ENCODE measurements at regions not wholly inside any gene's neighbourhood (a gene's known extent, or its start where the extent isn't known, plus 50 kb on each side); places are given as distances from the start of the nearest gene placed in this dataset.

GRCh38 chr6:156627524-156627923 is 149.7 kb upstream of the ARID1B start:
- FAIRE-seq (no peak), DNase-seq (ENCODE audit: low read depth, low spot score) (no peak)
- dilution Hi-C loops (cut with MboI; ENCODE audit: extremely low pct_ligation_motif_present, low sequenced_read_pairs): no loop called here
- H2AFZ ChIP-seq (ENCODE audit: control insufficient read depth, low read length): no peak overlapping the region
- H3K9ac ChIP-seq (ENCODE audit: control insufficient read depth, extremely low read depth, insufficient read depth, low read length): no peak overlapping the region
- no peak overlapping the region for H3K27ac ChIP-seq (ENCODE audit: control insufficient read depth, insufficient read depth, low read length)
- no peaks in the 10 kb centered on the region for H3K9me1 ChIP-seq (ENCODE audit: control insufficient read depth, extremely low read depth, insufficient read depth, low read length)
- TF ChIP-seq CTCF (optimal IDR thresholded peaks at IDR 0.05 in 1 of 3, IDR thresholded peaks at IDR 0.05 in 1 of 3, conservative IDR thresholded peaks at IDR 0.05 in 1 of 3; ENCODE audit: extremely low read depth in 1 of 3, insufficient read depth in 2 of 3, low read length in 3 of 3): no peak
- TF ChIP-seq EZH2 (IDR thresholded peaks at IDR 0.05; ENCODE audit: low read length): no peak
- no peaks in the 10 kb centered on the region for H3K79me2 ChIP-seq (ENCODE audit: control insufficient read depth, insufficient read depth, low read length)
- no peaks in the 10 kb centered on the region for H3K9me3 ChIP-seq (ENCODE audit: control insufficient read depth, low read depth, low read length)
- H3K4me3 ChIP-seq (ENCODE audit: control insufficient read depth in 2 of 3, extremely low read depth in 1 of 3, insufficient read depth in 2 of 3, low read depth in 1 of 3, low read length in 3 of 3): no peak overlapping the region
- H4K20me1 ChIP-seq (ENCODE audit: control insufficient read depth, extremely low read depth, insufficient read depth, low read length): no peaks in the 10 kb centered on the region
- H3K27me3 ChIP-seq (ENCODE audit: control insufficient read depth, extremely low read depth, insufficient read depth, low read length): no peaks in the 10 kb centered on the region
- H3K36me3 ChIP-seq (ENCODE audit: control insufficient read depth in 2 of 2, extremely low read depth in 1 of 2, insufficient read depth in 2 of 2, low read length in 2 of 2): no peaks in the 10 kb centered on the region
- H3K4me1 ChIP-seq (ENCODE audit: control insufficient read depth, extremely low read depth, insufficient read depth, low read length): no peaks in the 10 kb centered on the region
- H3K4me2 ChIP-seq (ENCODE audit: control insufficient read depth, extremely low read depth, insufficient read depth, low read depth, low read length): no peak overlapping the region

GRCh38 chr6:156622185-156622584 is 155.0 kb upstream of the ARID1B start:
- H3K9ac ChIP-seq (ENCODE audit: control insufficient read depth, extremely low read depth, insufficient read depth, low read length): no peak overlapping the region
- H3K79me2 ChIP-seq (ENCODE audit: control insufficient read depth, insufficient read depth, low read length): no peaks in the 10 kb centered on the region
- H3K27me3 ChIP-seq (ENCODE audit: control insufficient read depth, extremely low read depth, insufficient read depth, low read length): no peaks in the 10 kb centered on the region
- H3K9me3 ChIP-seq (ENCODE audit: control insufficient read depth, low read depth, low read length): no peaks in the 10 kb centered on the region
- H3K4me3 ChIP-seq (ENCODE audit: control insufficient read depth in 2 of 3, extremely low read depth in 1 of 3, insufficient read depth in 2 of 3, low read depth in 1 of 3, low read length in 3 of 3): no peak overlapping the region
- H3K9me1 ChIP-seq (ENCODE audit: control insufficient read depth, extremely low read depth, insufficient read depth, low read length): no peaks in the 10 kb centered on the region
- H4K20me1 ChIP-seq (ENCODE audit: control insufficient read depth, extremely low read depth, insufficient read depth, low read length): no peaks in the 10 kb centered on the region
- DNase-seq (ENCODE audit: low read depth, low spot score) (no peak), FAIRE-seq (no peak)
- dilution Hi-C loops (cut with MboI; ENCODE audit: extremely low pct_ligation_motif_present, low sequenced_read_pairs): no loop called here
- H3K4me1 ChIP-seq (ENCODE audit: control insufficient read depth, extremely low read depth, insufficient read depth, low read length): no peaks in the 10 kb centered on the region
- no peaks in the 10 kb centered on the region for H3K36me3 ChIP-seq (ENCODE audit: control insufficient read depth in 2 of 2, extremely low read depth in 1 of 2, insufficient read depth in 2 of 2, low read length in 2 of 2)
- H3K4me2 ChIP-seq (ENCODE audit: control insufficient read depth, extremely low read depth, insufficient read depth, low read depth, low read length): no peak overlapping the region
- H2AFZ ChIP-seq (ENCODE audit: control insufficient read depth, low read length): no peak overlapping the region
- no peak overlapping the region for H3K27ac ChIP-seq (ENCODE audit: control insufficient read depth, insufficient read depth, low read length)
- TF ChIP-seq CTCF (optimal IDR thresholded peaks at IDR 0.05 in 1 of 3, IDR thresholded peaks at IDR 0.05 in 1 of 3, conservative IDR thresholded peaks at IDR 0.05 in 1 of 3; ENCODE audit: extremely low read depth in 1 of 3, insufficient read depth in 2 of 3, low read length in 3 of 3): no peak
- no peak for TF ChIP-seq EZH2 (IDR thresholded peaks at IDR 0.05; ENCODE audit: low read length)

Data from keratinocyte (primary cell).